ENCODE measurements at regions not wholly inside any gene's neighbourhood (a gene's known extent, or its start where the extent isn't known, plus 50 kb on each side); places are given as distances from the start of the nearest gene placed in this dataset.

DNA sequence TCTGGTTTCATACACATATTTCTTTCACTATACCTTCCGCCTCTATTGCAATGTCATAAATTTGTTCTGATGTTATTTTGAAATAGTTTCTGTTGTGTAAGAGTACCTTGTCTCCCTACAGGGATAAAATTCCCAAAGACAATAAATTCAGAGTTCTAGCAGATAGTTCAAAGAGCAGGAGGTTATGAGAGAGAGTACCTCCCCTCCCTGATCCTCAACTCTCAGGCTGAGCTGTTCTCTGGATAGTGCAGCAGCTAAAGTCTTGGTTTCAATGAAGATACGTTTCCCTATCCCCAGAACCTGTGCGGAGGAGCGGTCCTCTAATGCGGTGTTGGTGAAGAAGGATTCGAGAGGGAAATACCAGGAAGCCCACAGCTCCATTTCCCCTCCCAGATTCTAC lies 190.2 kb upstream of the CPHXL start:
- TF ChIP-seq, protein P1, sequence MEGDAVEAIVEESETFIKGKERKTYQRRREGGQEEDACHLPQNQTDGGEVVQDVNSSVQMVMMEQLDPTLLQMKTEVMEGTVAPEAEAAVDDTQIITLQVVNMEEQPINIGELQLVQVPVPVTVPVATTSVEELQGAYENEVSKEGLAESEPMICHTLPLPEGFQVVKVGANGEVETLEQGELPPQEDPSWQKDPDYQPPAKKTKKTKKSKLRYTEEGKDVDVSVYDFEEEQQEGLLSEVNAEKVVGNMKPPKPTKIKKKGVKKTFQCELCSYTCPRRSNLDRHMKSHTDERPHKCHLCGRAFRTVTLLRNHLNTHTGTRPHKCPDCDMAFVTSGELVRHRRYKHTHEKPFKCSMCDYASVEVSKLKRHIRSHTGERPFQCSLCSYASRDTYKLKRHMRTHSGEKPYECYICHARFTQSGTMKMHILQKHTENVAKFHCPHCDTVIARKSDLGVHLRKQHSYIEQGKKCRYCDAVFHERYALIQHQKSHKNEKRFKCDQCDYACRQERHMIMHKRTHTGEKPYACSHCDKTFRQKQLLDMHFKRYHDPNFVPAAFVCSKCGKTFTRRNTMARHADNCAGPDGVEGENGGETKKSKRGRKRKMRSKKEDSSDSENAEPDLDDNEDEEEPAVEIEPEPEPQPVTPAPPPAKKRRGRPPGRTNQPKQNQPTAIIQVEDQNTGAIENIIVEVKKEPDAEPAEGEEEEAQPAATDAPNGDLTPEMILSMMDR (IDR thresholded peaks at IDR 0.05; ENCODE audit: insufficient read depth, low read depth, low read length) = no peak
- TF ChIP-seq EZH2 (IDR thresholded peaks at IDR 0.05; ENCODE audit: insufficient read depth, low read length) = no peak

Data from astrocyte (in vitro differentiated cells and primary cell).